ENCODE measurements at regions not wholly inside any gene's neighbourhood (a gene's known extent, or its start where the extent isn't known, plus 50 kb on each side); places are given as distances from the start of the nearest gene placed in this dataset.

- no peaks in the 10 kb centered on the region for H3K9me3 ChIP-seq (replicated peaks; ENCODE audit: insufficient read depth, low read length)
- no peak overlapping the region for H3K27ac ChIP-seq (ENCODE audit: low read length)
- H3K79me2 ChIP-seq (ENCODE audit: low read length), result no peaks in the 10 kb centered on the region
- no peaks in the 10 kb centered on the region for H3K36me3 ChIP-seq (replicated peaks; ENCODE audit: insufficient read depth, low read length)
- no peak for DNase-seq
- H3K4me3 ChIP-seq (ENCODE audit: low read length), result no peak overlapping the region
- H2AFZ ChIP-seq (ENCODE audit: low read length), result no peak overlapping the region
- H3K9me2 ChIP-seq (replicated peaks; ENCODE audit: insufficient read depth, low read length), result no peaks in the 10 kb centered on the region
- no peak overlapping the region for H3K4me2 ChIP-seq (ENCODE audit: low read depth, low read length)
- no peaks in the 10 kb centered on the region for H4K20me1 ChIP-seq (ENCODE audit: insufficient read depth, low read length)
- no peaks in the 10 kb centered on the region for H3K27me3 ChIP-seq (replicated peaks; ENCODE audit: insufficient read depth, low read length)
- no peaks in the 10 kb centered on the region for H3F3A ChIP-seq (ENCODE audit: insufficient read depth, low read length)
- TF ChIP-seq CTCF (IDR thresholded peaks at IDR 0.05; ENCODE audit: low read length) (no peak), EZH2phosphoT487 (IDR thresholded peaks at IDR 0.05; ENCODE audit: low read length) (no peak)
- no peak overlapping the region for H3K9ac ChIP-seq (ENCODE audit: low read length)
- no peaks in the 10 kb centered on the region for H3K4me1 ChIP-seq (ENCODE audit: low read length)
Measured at GRCh38 chr7:68439897-68440296, 1158.4 kb upstream of the AUTS2 start.

- no peaks in the 10 kb centered on the region for H4K20me1 ChIP-seq (ENCODE audit: insufficient read depth, low read length)
- H3K36me3 ChIP-seq (replicated peaks; ENCODE audit: insufficient read depth, low read length), result no peaks in the 10 kb centered on the region
- H3K9ac ChIP-seq (ENCODE audit: low read length), result no peak overlapping the region
- no peak overlapping the region for H3K27ac ChIP-seq (ENCODE audit: low read length)
- no peak overlapping the region for H3K4me3 ChIP-seq (ENCODE audit: low read length)
- H3K79me2 ChIP-seq (ENCODE audit: low read length), result no peaks in the 10 kb centered on the region
- no peaks in the 10 kb centered on the region for H3F3A ChIP-seq (ENCODE audit: insufficient read depth, low read length)
- H3K9me3 ChIP-seq (replicated peaks; ENCODE audit: insufficient read depth, low read length), result no peaks in the 10 kb centered on the region
- H3K4me1 ChIP-seq (ENCODE audit: low read length), result no peaks in the 10 kb centered on the region
- no peak for DNase-seq
- H3K27me3 ChIP-seq (replicated peaks; ENCODE audit: insufficient read depth, low read length), result no peaks in the 10 kb centered on the region
- H2AFZ ChIP-seq (ENCODE audit: low read length), result no peak overlapping the region
- no peak overlapping the region for H3K4me2 ChIP-seq (ENCODE audit: low read depth, low read length)
- TF ChIP-seq CTCF (IDR thresholded peaks at IDR 0.05; ENCODE audit: low read length) (no peak), EZH2phosphoT487 (IDR thresholded peaks at IDR 0.05; ENCODE audit: low read length) (no peak), EZH2 (optimal IDR thresholded peaks at IDR 0.05; ENCODE audit: low read depth, low read length) (no peak)
- H3K9me2 ChIP-seq (replicated peaks; ENCODE audit: insufficient read depth, low read length), result no peaks in the 10 kb centered on the region
Measured at GRCh38 chr7:68440866-68441265, 1157.4 kb upstream of the AUTS2 start.

- Histone ChIP-seq H3K27ac (ENCODE audit: low read length) (no peak overlapping the region), H4K20me1 (ENCODE audit: insufficient read depth, low read length) (no peaks in the 10 kb centered on the region), H3K9me3 (replicated peaks; ENCODE audit: insufficient read depth, low read length) (no peaks in the 10 kb centered on the region), H3K79me2 (ENCODE audit: low read length) (no peaks in the 10 kb centered on the region), H3K9ac (ENCODE audit: low read length) (no peak overlapping the region), H3K4me3 (ENCODE audit: low read length) (no peak overlapping the region), H3K36me3 (replicated peaks; ENCODE audit: insufficient read depth, low read length) (no peaks in the 10 kb centered on the region), H3F3A (ENCODE audit: insufficient read depth, low read length) (no peaks in the 10 kb centered on the region), H3K4me2 (ENCODE audit: low read depth, low read length) (no peak overlapping the region), H2AFZ (ENCODE audit: low read length) (no peak overlapping the region), H3K4me1 (ENCODE audit: low read length) (no peaks in the 10 kb centered on the region), H3K27me3 (replicated peaks; ENCODE audit: insufficient read depth, low read length) (no peaks in the 10 kb centered on the region), H3K9me2 (replicated peaks; ENCODE audit: insufficient read depth, low read length) (no peaks in the 10 kb centered on the region)
- TF ChIP-seq CTCF (IDR thresholded peaks at IDR 0.05; ENCODE audit: low read length), result no peak
- no peak for DNase-seq
Measured at GRCh38 chr7:68441645-68442044, 1156.6 kb upstream of the AUTS2 start.
